Fibroblast of mammary gland (primary cell): ENCODE measurements at regions not wholly inside any gene's neighbourhood (a gene's known extent, or its start where the extent isn't known, plus 50 kb on each side); places are given as distances from the start of the nearest gene placed in this dataset.

Experiments
- DNase-seq: peaks from one replicate; pipeline ENCODE4 v3.0.0-alpha.2; 2010; ENCODE audit warnings: low read depth
- H3K4me3 ChIP-seq: 2 replicates; pipeline ENCODE4 v1.5.1; 2011; ENCODE audit warnings: low read depth, mild to moderate bottlenecking, low read length, moderate library complexity; ENCODE audit not compliant: control insufficient read depth
- CTCF ChIP-seq: conservative IDR thresholded peaks from 2 replicates; pipeline ENCODE4 v1.5.1; 2011; ENCODE audit warnings: low read depth, low read length, inconsistent platforms; ENCODE audit not compliant: control insufficient read depth, insufficient read depth

GRCh38 chr2:117646099-117646498 lies 168.4 kb upstream of the DDX18 start:
- no peak for DNase-seq
- TF ChIP-seq CTCF, result no peak
- H3K4me3 ChIP-seq, result no peak overlapping the region

GRCh38 chr2:117646872-117647271 lies 167.6 kb upstream of the DDX18 start:
- no peak for TF ChIP-seq CTCF
- DNase-seq, result no peak
- H3K4me3 ChIP-seq, result no peak overlapping the region

DNA sequence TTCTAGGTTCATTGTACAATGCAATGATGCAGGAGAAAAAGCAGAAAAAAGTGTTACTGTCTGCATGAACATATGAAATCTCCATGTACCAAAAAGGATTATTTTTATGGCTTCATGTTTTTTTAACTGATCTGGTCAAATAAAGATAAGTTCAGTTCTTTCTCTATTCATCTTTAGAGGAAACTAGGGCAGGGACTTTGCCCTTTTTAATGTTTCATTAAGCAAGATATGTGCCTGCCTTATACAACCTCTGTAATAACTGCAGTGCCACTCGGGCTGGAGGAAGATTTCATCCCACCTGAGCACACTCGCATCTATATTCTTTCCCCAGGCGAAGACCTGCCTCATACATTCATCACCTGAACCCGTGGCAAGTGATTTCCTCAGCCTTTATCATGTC lies 157.9 kb upstream of the DDX18 start:
- no peak overlapping the region for H3K4me3 ChIP-seq
- no peak for TF ChIP-seq CTCF
- DNase-seq, result no peak

DNA sequence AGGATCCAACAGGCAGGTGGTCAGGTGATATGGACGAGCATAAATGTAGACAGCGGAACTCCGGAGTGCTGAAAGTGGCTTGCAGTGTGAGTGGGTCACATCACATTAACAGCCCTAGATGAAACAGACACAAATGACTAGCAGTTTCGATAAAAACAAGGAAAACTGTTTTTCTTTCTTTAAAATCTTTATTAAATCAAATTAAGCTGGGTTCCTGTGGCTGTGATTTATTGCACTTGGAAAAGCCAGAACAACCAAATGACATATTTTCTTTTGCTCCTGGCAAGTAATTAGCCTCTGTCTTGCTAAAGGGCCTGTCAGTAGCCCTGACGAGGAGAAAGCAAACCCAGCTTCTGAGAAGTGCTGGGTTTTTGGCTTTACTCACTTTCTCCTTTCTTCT lies 152.9 kb upstream of the DDX18 start:
- no peak for TF ChIP-seq CTCF
- DNase-seq, result no peak
- H3K4me3 ChIP-seq, result no peak overlapping the region

GRCh38 chr2:117674172-117674571 lies 140.3 kb upstream of the DDX18 start:
- no peak for DNase-seq
- no peak for TF ChIP-seq CTCF

DNA sequence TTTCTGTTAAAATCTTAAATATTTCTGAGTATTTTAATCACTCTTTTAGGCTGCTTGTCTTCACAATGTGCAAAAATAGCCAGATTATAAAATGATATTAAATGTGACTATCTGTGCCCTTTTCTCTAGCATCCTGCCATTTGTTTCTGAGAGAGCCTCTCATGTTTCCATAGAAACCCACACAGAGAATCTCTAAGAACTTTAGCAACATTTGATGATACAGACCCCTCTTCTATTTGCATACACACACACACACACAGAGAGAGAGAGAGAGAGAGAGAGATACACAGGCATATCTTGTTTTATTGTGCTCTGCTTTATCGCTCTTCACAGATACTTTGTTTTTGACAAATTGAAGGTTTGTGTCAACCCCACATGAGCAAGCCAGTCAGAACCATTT lies 134.5 kb upstream of the DDX18 start:
- H3K4me3 ChIP-seq, result no peak overlapping the region
- no peak for TF ChIP-seq CTCF
- DNase-seq, result no peak

More at GRCh38 chr2:117674172-117674571, 140.3 kb upstream of the DDX18 start:
- no peak overlapping the region for H3K4me3 ChIP-seq

- TF ChIP-seq CTCF, result no peak
- H3K4me3 ChIP-seq, result no peak overlapping the region
- DNase-seq, result no peak
Measured at GRCh38 chr2:117684919-117685318, 129.6 kb upstream of the DDX18 start.
